ENCODE measurements at regions not wholly inside any gene's neighbourhood (a gene's known extent, or its start where the extent isn't known, plus 50 kb on each side); places are given as distances from the start of the nearest gene placed in this dataset.

GRCh38 chr15:93422476-93422875 lies 333.5 kb upstream of the RGMA start:
- DNase-seq (no peak), ATAC-seq (no peak)
- H3K4me3 Mint-ChIP-seq: no peak overlapping the region
- H3K27ac Mint-ChIP-seq: no peak overlapping the region
- H3K9me3 Mint-ChIP-seq: no peaks in the 10 kb centered on the region
- Histone ChIP-seq H3K9me3 (ENCODE audit: control insufficient read depth in 2 of 3, low read length in 3 of 3) (no peaks in the 10 kb centered on the region), H3K4me1 (ENCODE audit: control insufficient read depth in 2 of 2, insufficient read depth in 2 of 2, low read length in 2 of 2) (no peaks in the 10 kb centered on the region), H3K36me3 (ENCODE audit: control insufficient read depth in 2 of 3, insufficient read depth in 3 of 3, low read length in 3 of 3) (no peaks in the 10 kb centered on the region), H3K27ac (ENCODE audit: low read depth, low read length) (no peak overlapping the region), H3K4me3 (ENCODE audit: low read length) (no peak overlapping the region), H3K27me3 (ENCODE audit: control insufficient read depth in 2 of 2, insufficient read depth in 2 of 2, low read length in 2 of 2) (no peaks in the 10 kb centered on the region)
- intact Hi-C loops (cut with micrococcal nuclease): no loop called here
- no peaks in the 10 kb centered on the region for H3K36me3 Mint-ChIP-seq
- ChIA-PET CTCF (no interaction called here), POLR2A (no interaction called here)
- peaks cover 0 to 11% (median 5%) of the 10 kb centered on the region in 5 donors for H3K27me3 Mint-ChIP-seq
- no peaks in the 10 kb centered on the region for H3K4me1 Mint-ChIP-seq

- Histone ChIP-seq H3K36me3 (ENCODE audit: control insufficient read depth in 2 of 3, insufficient read depth in 3 of 3, low read length in 3 of 3) (no peaks in the 10 kb centered on the region), H3K27ac (ENCODE audit: low read depth, low read length) (no peak overlapping the region), H3K4me3 (ENCODE audit: low read length) (no peak overlapping the region), H3K27me3 (ENCODE audit: control insufficient read depth in 2 of 2, insufficient read depth in 2 of 2, low read length in 2 of 2) (no peaks in the 10 kb centered on the region), H3K9me3 (ENCODE audit: control insufficient read depth in 2 of 3, low read length in 3 of 3) (no peaks in the 10 kb centered on the region), H3K4me1 (ENCODE audit: control insufficient read depth in 2 of 2, insufficient read depth in 2 of 2, low read length in 2 of 2) (no peaks in the 10 kb centered on the region)
- Mint-ChIP-seq H3K9me3 (peaks cover 0 to 2% (median 0%) of the 10 kb centered on the region in 11 donors), H3K27me3 (peaks cover 0 to 12% (median 7%) of the 10 kb centered on the region in 5 donors), H3K36me3 (no peaks in the 10 kb centered on the region), H3K4me3 (no peak overlapping the region), H3K27ac (peak overlapping the region in 1 of 9 donors; percentile 3), H3K4me1 (no peaks in the 10 kb centered on the region)
- ChIA-PET CTCF (no interaction called here), POLR2A (no interaction called here)
- intact Hi-C loops (cut with micrococcal nuclease): no loop called here
- no peak for ATAC-seq
- DNase-seq: no peak
Measured at GRCh38 chr15:93420477-93420876, 331.5 kb upstream of the RGMA start.

- Mint-ChIP-seq H3K27me3 (peaks cover 0 to 13% (median 8%) of the 10 kb centered on the region in 5 donors), H3K36me3 (no peaks in the 10 kb centered on the region), H3K4me1 (no peaks in the 10 kb centered on the region), H3K9me3 (peaks cover 0 to 2% (median 0%) of the 10 kb centered on the region in 11 donors), H3K4me3 (no peak overlapping the region), H3K27ac (peak overlapping the region in 1 of 9 donors; percentile 3)
- intact Hi-C loops (cut with micrococcal nuclease): no loop called here
- ATAC-seq (no peak), DNase-seq (no peak)
- no peaks in the 10 kb centered on the region for H3K36me3 ChIP-seq (ENCODE audit: control insufficient read depth in 2 of 3, insufficient read depth in 3 of 3, low read length in 3 of 3)
- no peak overlapping the region for H3K27ac ChIP-seq (ENCODE audit: low read depth, low read length)
- ChIA-PET CTCF (no interaction called here), POLR2A (no interaction called here)
- H3K9me3 ChIP-seq (ENCODE audit: control insufficient read depth in 2 of 3, low read length in 3 of 3): no peaks in the 10 kb centered on the region
- no peak overlapping the region for H3K4me3 ChIP-seq (ENCODE audit: low read length)
- no peaks in the 10 kb centered on the region for H3K4me1 ChIP-seq (ENCODE audit: control insufficient read depth in 2 of 2, insufficient read depth in 2 of 2, low read length in 2 of 2)
- no peaks in the 10 kb centered on the region for H3K27me3 ChIP-seq (ENCODE audit: control insufficient read depth in 2 of 2, insufficient read depth in 2 of 2, low read length in 2 of 2)
Measured at GRCh38 chr15:93420050-93420452, 331.0 kb upstream of the RGMA start.

GRCh38 chr15:93418566-93418965 lies 329.6 kb upstream of the RGMA start:
- Mint-ChIP-seq H3K27me3 (peaks cover 0 to 16% (median 8%) of the 10 kb centered on the region in 5 donors), H3K27ac (no peak overlapping the region), H3K9me3 (peaks cover 0 to 3% (median 0%) of the 10 kb centered on the region in 11 donors), H3K4me3 (no peak overlapping the region), H3K36me3 (no peaks in the 10 kb centered on the region), H3K4me1 (no peaks in the 10 kb centered on the region)
- no peak overlapping the region for H3K4me3 ChIP-seq (ENCODE audit: low read length)
- ATAC-seq: no peak
- ChIA-PET CTCF (no interaction called here), POLR2A (no interaction called here)
- no peak for DNase-seq
- no peaks in the 10 kb centered on the region for H3K27me3 ChIP-seq (ENCODE audit: control insufficient read depth in 2 of 2, insufficient read depth in 2 of 2, low read length in 2 of 2)
- no peak overlapping the region for H3K27ac ChIP-seq (ENCODE audit: low read depth, low read length)
- no peaks in the 10 kb centered on the region for H3K36me3 ChIP-seq (ENCODE audit: control insufficient read depth in 2 of 3, insufficient read depth in 3 of 3, low read length in 3 of 3)
- intact Hi-C loops (cut with micrococcal nuclease): no loop called here
- no peaks in the 10 kb centered on the region for H3K9me3 ChIP-seq (ENCODE audit: control insufficient read depth in 2 of 3, low read length in 3 of 3)
- H3K4me1 ChIP-seq (ENCODE audit: control insufficient read depth in 2 of 2, insufficient read depth in 2 of 2, low read length in 2 of 2): no peaks in the 10 kb centered on the region

- DNase-seq (no peak), ATAC-seq (no peak)
- Histone ChIP-seq H3K4me3 (ENCODE audit: low read length) (no peak overlapping the region), H3K36me3 (ENCODE audit: control insufficient read depth in 2 of 3, insufficient read depth in 3 of 3, low read length in 3 of 3) (no peaks in the 10 kb centered on the region), H3K9me3 (ENCODE audit: control insufficient read depth in 2 of 3, low read length in 3 of 3) (no peaks in the 10 kb centered on the region), H3K4me1 (ENCODE audit: control insufficient read depth in 2 of 2, insufficient read depth in 2 of 2, low read length in 2 of 2) (no peaks in the 10 kb centered on the region), H3K27ac (ENCODE audit: low read depth, low read length) (no peak overlapping the region), H3K27me3 (ENCODE audit: control insufficient read depth in 2 of 2, insufficient read depth in 2 of 2, low read length in 2 of 2) (no peaks in the 10 kb centered on the region)
- peaks cover 0 to 16% (median 8%) of the 10 kb centered on the region in 5 donors for H3K27me3 Mint-ChIP-seq
- H3K36me3 Mint-ChIP-seq: no peaks in the 10 kb centered on the region
- peaks cover 0 to 3% (median 0%) of the 10 kb centered on the region in 11 donors for H3K9me3 Mint-ChIP-seq
- no peaks in the 10 kb centered on the region for H3K4me1 Mint-ChIP-seq
- ChIA-PET CTCF (no interaction called here), POLR2A (no interaction called here)
- no peak overlapping the region for H3K27ac Mint-ChIP-seq
- intact Hi-C loops (cut with micrococcal nuclease): no loop called here
- no peak overlapping the region for H3K4me3 Mint-ChIP-seq
Measured at GRCh38 chr15:93417631-93418030, 328.6 kb upstream of the RGMA start.

- H3K4me3 Mint-ChIP-seq: no peak overlapping the region
- no peaks in the 10 kb centered on the region for H3K4me1 Mint-ChIP-seq
- Histone ChIP-seq H3K9me3 (ENCODE audit: control insufficient read depth in 2 of 3, low read length in 3 of 3) (no peaks in the 10 kb centered on the region), H3K4me3 (ENCODE audit: low read length) (no peak overlapping the region), H3K36me3 (ENCODE audit: control insufficient read depth in 2 of 3, insufficient read depth in 3 of 3, low read length in 3 of 3) (no peaks in the 10 kb centered on the region), H3K27ac (ENCODE audit: low read depth, low read length) (no peak overlapping the region), H3K27me3 (ENCODE audit: control insufficient read depth in 2 of 2, insufficient read depth in 2 of 2, low read length in 2 of 2) (no peaks in the 10 kb centered on the region), H3K4me1 (ENCODE audit: control insufficient read depth in 2 of 2, insufficient read depth in 2 of 2, low read length in 2 of 2) (no peaks in the 10 kb centered on the region)
- peaks cover 0 to 3% (median 0%) of the 10 kb centered on the region in 11 donors for H3K9me3 Mint-ChIP-seq
- H3K36me3 Mint-ChIP-seq: no peaks in the 10 kb centered on the region
- ATAC-seq (no peak), DNase-seq (no peak)
- CTCF ChIA-PET: no interaction called here
- intact Hi-C loops (cut with micrococcal nuclease): no loop called here
- H3K27ac Mint-ChIP-seq: no peak overlapping the region
- H3K27me3 Mint-ChIP-seq: peaks cover 0 to 16% (median 8%) of the 10 kb centered on the region in 5 donors
- POLR2A ChIA-PET: no interaction called here
Measured at GRCh38 chr15:93417156-93417555, 328.1 kb upstream of the RGMA start.

- H3K27me3 ChIP-seq (ENCODE audit: control insufficient read depth in 2 of 2, insufficient read depth in 2 of 2, low read length in 2 of 2): no peaks in the 10 kb centered on the region
- H3K27ac Mint-ChIP-seq: no peak overlapping the region
- peaks cover 0 to 3% (median 0%) of the 10 kb centered on the region in 11 donors for H3K9me3 Mint-ChIP-seq
- ATAC-seq (no peak), DNase-seq (no peak)
- no peaks in the 10 kb centered on the region for H3K4me1 Mint-ChIP-seq
- peaks cover 0 to 16% (median 8%) of the 10 kb centered on the region in 5 donors for H3K27me3 Mint-ChIP-seq
- ChIA-PET CTCF (no interaction called here), POLR2A (no interaction called here)
- intact Hi-C loops (cut with micrococcal nuclease): no loop called here
- H3K36me3 Mint-ChIP-seq: no peaks in the 10 kb centered on the region
- no peak overlapping the region for H3K27ac ChIP-seq (ENCODE audit: low read depth, low read length)
- H3K9me3 ChIP-seq (ENCODE audit: control insufficient read depth in 2 of 3, low read length in 3 of 3): no peaks in the 10 kb centered on the region
- no peak overlapping the region for H3K4me3 Mint-ChIP-seq
- no peaks in the 10 kb centered on the region for H3K4me1 ChIP-seq (ENCODE audit: control insufficient read depth in 2 of 2, insufficient read depth in 2 of 2, low read length in 2 of 2)
- no peaks in the 10 kb centered on the region for H3K36me3 ChIP-seq (ENCODE audit: control insufficient read depth in 2 of 3, insufficient read depth in 3 of 3, low read length in 3 of 3)
- H3K4me3 ChIP-seq (ENCODE audit: low read length): no peak overlapping the region
Measured at GRCh38 chr15:93415576-93415975, 326.6 kb upstream of the RGMA start.

Measured in naive thymus-derived CD4-positive, alpha-beta T cell (primary cell).